Liver (tissue), 7 donors: ENCODE measurements at regions not wholly inside any gene's neighbourhood (a gene's known extent, or its start where the extent isn't known, plus 50 kb on each side); places are given as distances from the start of the nearest gene placed in this dataset.

ENCODE experiments used
- DNase-seq: peaks from one replicate; pipeline ENCODE4 v3.0.0-alpha.2; 2017; ENCODE audit warnings: low spot score
- H3K27ac ChIP-seq, 2 donors: one replicate each; pipeline ENCODE4 v1.7.0; 2013; ENCODE audit warnings: inconsistent platforms in 2 of 2, low read length in 2 of 2, control low read depth in 1 of 2, low read depth in 1 of 2, mild to moderate bottlenecking in 1 of 2
- H3K27me3 ChIP-seq, 4 donors: one replicate each; pipeline versions ENCODE4 v1.6.1 to v1.7.0; 2013; ENCODE audit warnings: low read length in 3 of 4, inconsistent platforms in 1 of 4, mild to moderate bottlenecking in 1 of 4, moderate library complexity in 1 of 4; ENCODE audit not compliant: control insufficient read depth in 4 of 4, insufficient read depth in 4 of 4
- H3K36me3 ChIP-seq, 4 donors: one replicate each; pipeline versions ENCODE4 v1.6.1 to v1.7.0; 2013; ENCODE audit warnings: low read length in 3 of 4, mild to moderate bottlenecking in 3 of 4, low read depth in 1 of 4, moderate library complexity in 1 of 4; ENCODE audit not compliant: control insufficient read depth in 4 of 4, insufficient read depth in 3 of 4
- H3K4me1 ChIP-seq, 4 donors: one replicate each; pipeline versions ENCODE4 v1.6.1 to v1.7.0; 2013; ENCODE audit warnings: low read length in 3 of 4, mild to moderate bottlenecking in 3 of 4, moderate library complexity in 1 of 4; ENCODE audit not compliant: control insufficient read depth in 4 of 4, insufficient read depth in 4 of 4
- H3K4me3 ChIP-seq, 3 donors: one replicate each; pipeline versions ENCODE4 v1.6.1 to v1.7.0; 2013; ENCODE audit warnings: low read length in 3 of 3, control low read depth in 1 of 3, low read depth in 1 of 3, mild to moderate bottlenecking in 1 of 3
- H3K9ac ChIP-seq, 2 donors: one replicate each; pipeline ENCODE4 v1.7.0; 2013; ENCODE audit warnings: low read length in 2 of 2, mild to moderate bottlenecking in 2 of 2, moderate library complexity in 2 of 2, control low read depth in 1 of 2, low read depth in 1 of 2
- H3K9me3 ChIP-seq, 4 donors: one replicate each; pipeline versions ENCODE4 v1.6.1 to v1.7.0; 2013; ENCODE audit warnings: low read length in 3 of 4; ENCODE audit not compliant: control insufficient read depth in 4 of 4
- ATF3 ChIP-seq: IDR thresholded peaks from 2 replicates; pipeline ENCODE4 v1.6.1; 2016; ENCODE audit warnings: antibody characterized with exemption
- EGR1 ChIP-seq, 2 donors: IDR thresholded peaks; 2 replicates each; pipeline ENCODE4 v1.6.1; 2016 to 2018; ENCODE audit warnings: antibody characterized with exemption in 2 of 2, low read depth in 2 of 2
- FOXA1 ChIP-seq: IDR thresholded peaks from 2 replicates; pipeline ENCODE4 v1.6.1; 2016; ENCODE audit warnings: antibody characterized with exemption
- FOXA2 ChIP-seq: IDR thresholded peaks from 2 replicates; pipeline ENCODE4 v1.6.1; 2016; ENCODE audit warnings: antibody characterized with exemption
- HNF4G ChIP-seq: IDR thresholded peaks from 2 replicates; pipeline ENCODE4 v1.6.1; 2016; ENCODE audit warnings: antibody characterized with exemption
- JUND ChIP-seq, 2 donors: IDR thresholded peaks; 2 replicates each; pipeline ENCODE4 v1.6.1; 2016; ENCODE audit warnings: antibody characterized with exemption in 2 of 2
- MAX ChIP-seq: IDR thresholded peaks from 2 replicates; pipeline ENCODE4 v1.6.1; 2016; ENCODE audit warnings: antibody characterized with exemption
- REST ChIP-seq: IDR thresholded peaks from 2 replicates; pipeline ENCODE4 v1.6.1; 2016; ENCODE audit warnings: antibody characterized with exemption, mild to moderate bottlenecking
- RXRA ChIP-seq, 2 donors: IDR thresholded peaks; 2 replicates each; pipeline ENCODE4 v1.6.1; 2017 to 2018; ENCODE audit warnings: antibody characterized with exemption in 2 of 2, mild to moderate bottlenecking in 1 of 2
- SP1 ChIP-seq: IDR thresholded peaks from 2 replicates; pipeline ENCODE4 v1.6.1; 2018; ENCODE audit warnings: antibody characterized with exemption, mild to moderate bottlenecking
- TAF1 ChIP-seq: conservative IDR thresholded peaks from 2 replicates; pipeline ENCODE4 v1.6.1; 2016; ENCODE audit warnings: antibody characterized with exemption, mild to moderate bottlenecking
- ZBTB33 ChIP-seq: IDR thresholded peaks from 2 replicates; pipeline ENCODE4 v1.6.1; 2016; ENCODE audit warnings: antibody characterized with exemption
- WGBS: extraction: QIAGEN DNeasy Blood & Tissue Kit; methylation state at CpG from one replicate; pipeline ENCODE4 v1.1.7; 2013; 5-methylcytosine and 5-hydroxymethylcytosine counted together
- donor health status: healthy.
- donor health status: healthy.
- donor health status: healthy.
- donor health status: healthy.

- Histone ChIP-seq H3K27ac (no peak overlapping the region), H3K27me3 (no peaks in the 10 kb centered on the region), H3K36me3 (no peaks in the 10 kb centered on the region), H3K9ac (no peak overlapping the region), H3K9me3 (no peaks in the 10 kb centered on the region), H3K4me3 (no peak overlapping the region), H3K4me1 (no peaks in the 10 kb centered on the region)
- DNase-seq: no peak
- TF ChIP-seq ZBTB33 (no peak), HNF4G (no peak), TAF1 (no peak), MAX (no peak), FOXA1 (no peak)
- 61% methylated on average over 5 of the region's 5 CpGs for WGBS
Observed at GRCh38 chr7:50156706-50157105, 63.7 kb upstream of the ZPBP start.

- no peak for DNase-seq
- no peak overlapping the region for H3K4me3 ChIP-seq
- H3K36me3 ChIP-seq: no peaks in the 10 kb centered on the region
- no peak overlapping the region for H3K9ac ChIP-seq
- no peak for TF ChIP-seq JUND (IDR thresholded peaks at IDR 0.05)
- H3K27ac ChIP-seq: no peak overlapping the region
- H3K4me1 ChIP-seq: no peaks in the 10 kb centered on the region
- 72% methylated on average over 4 of the region's 4 CpGs for WGBS
- no peaks in the 10 kb centered on the region for H3K9me3 ChIP-seq
- no peaks in the 10 kb centered on the region for H3K27me3 ChIP-seq
Observed at GRCh38 chr7:50156163-50156562, 63.1 kb upstream of the ZPBP start.

- H3K4me1 ChIP-seq: no peaks in the 10 kb centered on the region
- no peak overlapping the region for H3K9ac ChIP-seq
- H3K27me3 ChIP-seq: no peaks in the 10 kb centered on the region
- DNase-seq: no peak
- WGBS: 88% methylated on average over 6 of the region's 6 CpGs
- H3K4me3 ChIP-seq: no peak overlapping the region
- H3K9me3 ChIP-seq: no peaks in the 10 kb centered on the region
- no peak overlapping the region for H3K27ac ChIP-seq
- TF ChIP-seq EGR1 (IDR thresholded peaks at IDR 0.05; ENCODE audit: low read depth in 2 of 2) (no peak), REST (no peak), MAX (no peak), RXRA (IDR thresholded peaks at IDR 0.05) (no peak), JUND (IDR thresholded peaks at IDR 0.05) (no peak), SP1 (no peak), FOXA2 (no peak), ATF3 (no peak), FOXA1 (no peak)
- H3K36me3 ChIP-seq: no peaks in the 10 kb centered on the region
Observed at GRCh38 chr7:50155755-50156154, 62.7 kb upstream of the ZPBP start.
